Right renal cortex interstitium (tissue), 3 donors: ENCODE measurements at regions not wholly inside any gene's neighbourhood (a gene's known extent, or its start where the extent isn't known, plus 50 kb on each side); places are given as distances from the start of the nearest gene placed in this dataset.

Experiments used
- DNase-seq, 3 donors: peaks; one replicate each; pipeline ENCODE4 v3.0.0-alpha.2; 2013; ENCODE audit warnings: low read depth in 3 of 3, low spot score in 2 of 3

DNA sequence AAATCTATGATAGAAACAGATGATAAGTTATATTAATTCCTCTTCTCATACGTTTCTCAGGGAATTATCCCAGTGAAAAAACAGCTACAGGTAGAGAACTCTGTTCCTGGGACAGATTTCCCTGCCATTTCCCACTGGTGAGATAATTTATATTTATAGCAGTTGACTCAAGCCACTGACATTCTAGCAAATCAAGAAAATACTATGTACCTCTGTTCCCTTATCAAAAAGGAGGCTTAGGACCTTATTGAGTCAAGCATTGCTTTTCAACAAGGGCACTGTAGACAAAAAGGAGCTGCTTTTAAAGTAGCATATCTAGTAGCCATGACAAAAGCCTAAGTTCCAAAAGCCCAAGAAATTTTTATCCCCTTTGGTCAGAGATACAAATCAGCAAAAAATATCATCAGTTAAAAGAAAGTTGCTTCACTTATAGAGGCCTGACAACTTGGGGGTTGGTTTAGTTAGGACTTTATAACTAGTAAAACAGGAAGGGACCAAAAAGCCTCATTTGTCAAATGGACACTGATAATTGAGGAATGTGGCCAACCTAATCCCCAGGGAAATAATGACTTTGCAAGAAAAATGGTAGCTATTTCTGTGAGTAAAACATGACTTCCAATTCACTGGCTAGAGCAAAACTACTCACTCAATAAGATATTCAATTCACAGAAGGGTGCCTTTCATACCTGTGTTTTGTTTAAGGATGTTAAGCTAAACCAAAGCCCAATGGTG lies 652.5 kb downstream of the SLITRK1 start:
- DNase-seq: no peak

DNA sequence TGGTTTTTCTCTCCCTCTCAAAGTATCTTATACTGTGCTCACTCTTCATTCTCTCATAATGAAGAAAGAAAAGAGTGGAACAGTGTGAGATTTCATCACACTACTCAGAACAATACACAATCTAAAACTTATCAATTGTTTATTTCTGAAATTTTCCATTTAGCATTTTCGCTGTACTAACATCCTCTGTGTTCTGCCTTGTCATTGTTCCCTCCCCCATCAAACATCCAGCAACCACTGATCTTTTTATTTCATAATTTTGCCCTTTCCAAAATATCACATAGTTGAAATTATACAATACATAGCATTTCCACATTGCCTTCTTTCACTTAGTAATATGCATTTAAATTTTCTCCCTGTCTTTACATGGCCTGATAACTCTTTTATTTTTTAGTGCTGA lies 658.7 kb downstream of the SLITRK1 start:
- no peak for DNase-seq

DNA sequence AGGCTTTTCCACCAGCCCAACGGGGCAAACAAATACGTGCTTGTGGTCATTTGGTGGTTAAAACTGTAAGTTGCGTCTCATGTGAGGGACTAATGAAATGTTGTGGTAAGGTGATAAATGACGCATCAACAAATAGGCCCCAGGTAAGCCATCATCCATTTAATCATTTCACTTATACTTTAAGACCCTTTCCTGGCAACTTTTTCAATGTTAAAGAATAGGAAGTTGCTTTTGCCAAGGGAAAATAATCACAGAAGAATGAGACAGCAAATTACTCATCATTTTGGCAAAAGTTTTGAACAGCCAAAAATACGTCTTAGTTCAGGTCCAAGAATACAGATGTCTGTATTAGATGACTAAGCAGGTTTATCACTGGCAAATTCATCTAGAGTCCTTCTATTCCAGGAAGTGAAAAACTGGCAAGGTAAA lies 660.4 kb downstream of the SLITRK1 start:
- no peak for DNase-seq

DNA sequence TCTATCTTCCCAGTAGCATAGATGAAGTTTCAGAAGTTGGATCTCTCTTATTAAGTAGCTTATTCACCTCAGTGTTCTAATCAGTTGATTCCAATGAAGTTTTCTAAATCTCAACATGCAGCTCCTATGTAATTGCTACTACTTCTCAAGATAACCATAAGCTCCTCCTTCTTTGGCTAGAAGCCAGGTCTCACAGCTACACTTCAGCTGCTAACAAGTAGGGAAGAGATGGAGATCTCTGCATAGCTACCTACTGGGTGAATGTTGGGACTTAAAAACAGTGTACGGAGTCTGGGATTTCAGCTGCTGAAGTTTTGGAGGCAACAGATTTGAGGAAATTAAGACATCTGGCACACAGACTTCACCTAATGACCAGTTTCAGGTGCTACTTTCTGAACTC lies 661.0 kb downstream of the SLITRK1 start:
- no peak for DNase-seq

DNA sequence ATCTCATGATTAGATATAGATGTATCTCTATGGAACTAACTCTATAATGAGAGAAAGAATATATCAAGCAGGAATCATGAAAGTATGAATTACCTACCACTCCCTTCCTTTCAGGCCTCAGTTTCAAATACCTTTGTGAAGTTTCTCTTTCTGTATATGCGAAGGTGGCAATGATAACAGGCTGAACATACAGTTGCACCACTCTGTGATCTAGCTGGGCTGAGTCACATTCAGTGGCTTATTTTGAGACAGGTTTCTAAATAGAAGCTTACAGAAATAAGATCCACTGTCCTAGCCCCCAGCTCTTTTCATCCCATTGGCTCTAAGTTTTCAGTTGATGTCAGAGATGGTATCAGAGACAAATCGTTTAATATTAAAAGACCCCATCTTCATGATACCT lies 662.0 kb downstream of the SLITRK1 start:
- DNase-seq: no peak

DNA sequence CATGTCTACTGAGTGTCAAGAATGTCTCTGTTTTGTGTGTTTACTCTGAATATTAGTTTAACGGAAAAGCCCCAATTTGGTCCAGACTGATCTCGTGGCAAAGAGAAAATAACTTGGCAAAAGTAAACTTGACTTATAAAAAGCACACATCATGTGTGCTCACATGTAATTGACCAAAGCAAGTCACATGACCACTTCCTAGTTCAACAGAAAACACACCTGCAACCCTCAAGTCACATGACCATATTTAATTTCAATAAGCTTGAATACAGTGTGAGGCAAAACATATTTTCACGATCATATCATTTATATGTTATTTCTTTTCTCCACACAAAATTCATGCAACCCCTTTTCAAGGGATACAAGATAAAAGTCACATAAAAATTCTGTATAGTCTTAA lies 662.4 kb downstream of the SLITRK1 start:
- no peak for DNase-seq

DNA sequence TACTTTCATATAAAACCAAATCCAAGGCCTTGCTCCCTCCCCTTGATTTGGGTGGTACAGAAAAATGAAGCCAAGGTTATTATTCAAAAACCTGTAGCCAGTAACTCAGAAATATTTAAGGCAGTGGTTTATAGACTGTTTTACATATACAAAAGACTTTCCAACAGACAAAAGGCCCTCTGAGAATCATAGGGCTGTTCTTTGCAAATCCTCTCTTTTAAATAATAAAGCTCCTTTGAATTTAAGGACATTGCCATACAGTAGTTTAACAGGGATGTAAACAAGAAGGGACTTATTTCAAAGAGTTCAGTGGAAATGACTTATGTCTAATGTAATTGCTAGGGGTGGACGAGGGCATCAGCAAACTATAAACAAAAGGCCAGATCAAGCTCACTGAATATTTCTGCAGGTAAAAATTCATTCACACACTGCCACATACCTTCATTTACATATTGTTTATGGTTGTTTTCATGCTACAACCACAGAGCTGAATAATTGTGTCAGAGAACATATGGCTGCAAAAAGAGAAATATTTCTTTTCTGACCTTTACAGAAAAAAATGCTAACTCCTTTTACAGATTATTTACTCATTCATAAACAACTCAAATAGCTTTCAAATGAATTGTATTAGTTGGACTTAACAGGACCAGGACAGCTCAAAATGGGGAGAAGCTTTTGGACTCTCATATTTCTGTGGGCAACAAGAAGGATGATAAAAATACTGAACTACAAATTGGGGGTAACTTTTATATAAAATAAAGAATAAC lies 665.6 kb downstream of the SLITRK1 start:
- no peak for DNase-seq

DNA sequence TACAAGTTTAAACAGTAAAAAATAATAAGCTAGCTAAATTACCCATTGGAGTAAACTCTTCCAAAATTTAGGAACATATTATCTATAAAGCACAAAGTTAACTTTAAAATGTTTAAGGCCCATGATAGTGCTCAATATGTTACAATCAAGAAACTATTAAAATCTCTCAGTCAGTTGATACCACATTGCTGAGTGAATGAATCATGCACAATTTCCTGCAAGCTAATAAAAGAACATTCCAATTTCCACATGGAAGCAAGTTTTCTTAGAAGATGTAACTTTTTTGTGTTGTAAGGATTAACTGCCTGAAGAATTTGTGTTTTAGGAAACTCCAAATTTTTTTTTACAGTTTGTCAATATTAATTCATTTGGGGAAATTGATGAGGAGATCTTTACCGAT lies 666.6 kb downstream of the SLITRK1 start:
- no peak for DNase-seq

DNA sequence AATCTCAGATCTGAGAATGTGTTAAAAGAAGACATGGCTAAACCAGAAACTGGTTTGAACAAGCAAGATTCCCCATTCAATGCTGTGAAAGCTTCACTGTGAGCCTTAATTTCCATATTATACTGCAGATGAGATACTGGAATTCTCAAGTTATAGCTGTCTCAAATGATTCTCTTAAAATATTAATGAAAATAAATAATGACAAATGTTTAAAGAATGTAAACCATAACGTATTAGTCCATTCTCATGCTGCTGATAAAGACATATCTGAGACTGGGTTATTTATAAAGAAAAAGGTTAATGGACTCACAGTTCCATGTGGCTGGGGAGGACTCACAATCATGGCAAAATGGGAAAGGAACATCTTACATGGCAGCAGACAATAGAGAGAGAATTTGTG lies 667.8 kb downstream of the SLITRK1 start:
- no peak for DNase-seq

DNA sequence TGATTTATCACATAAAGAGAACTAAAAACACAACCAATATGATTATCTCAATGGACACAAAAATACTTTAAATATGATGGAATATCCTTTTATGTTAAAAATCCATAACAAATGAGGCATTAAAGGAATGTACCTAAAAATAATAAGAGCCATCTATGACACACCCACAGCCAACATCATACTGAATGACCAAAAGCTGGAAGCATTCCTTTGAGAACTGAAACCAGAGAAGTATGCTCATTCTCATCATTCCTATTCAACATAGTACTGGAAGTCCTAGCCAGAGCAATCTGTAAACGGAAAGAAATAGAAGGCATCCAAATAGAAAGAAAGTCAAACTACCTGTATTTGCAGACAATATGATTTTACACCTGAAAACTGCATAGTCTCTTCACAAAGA lies 671.0 kb downstream of the SLITRK1 start:
- no peak for DNase-seq

DNA sequence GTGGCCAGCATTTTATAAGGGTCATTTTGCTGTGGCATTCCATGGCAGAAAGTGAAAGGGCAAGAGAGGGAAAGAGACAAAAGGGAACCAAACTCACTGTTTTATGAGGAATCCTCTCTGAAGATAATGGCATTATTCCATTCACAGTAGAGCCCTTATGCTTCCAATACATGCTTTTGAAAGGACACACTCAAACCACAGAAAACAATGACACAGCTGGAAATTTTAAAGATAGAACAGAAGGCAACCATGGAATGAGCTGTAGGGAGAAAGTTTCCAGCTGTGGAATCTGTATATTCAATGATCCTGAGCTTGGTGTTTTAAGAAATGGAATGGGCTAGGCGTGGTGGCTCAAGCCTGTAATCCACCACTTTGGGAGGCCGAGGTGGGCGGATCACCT lies 677.4 kb downstream of the SLITRK1 start:
- DNase-seq: no peak

DNA sequence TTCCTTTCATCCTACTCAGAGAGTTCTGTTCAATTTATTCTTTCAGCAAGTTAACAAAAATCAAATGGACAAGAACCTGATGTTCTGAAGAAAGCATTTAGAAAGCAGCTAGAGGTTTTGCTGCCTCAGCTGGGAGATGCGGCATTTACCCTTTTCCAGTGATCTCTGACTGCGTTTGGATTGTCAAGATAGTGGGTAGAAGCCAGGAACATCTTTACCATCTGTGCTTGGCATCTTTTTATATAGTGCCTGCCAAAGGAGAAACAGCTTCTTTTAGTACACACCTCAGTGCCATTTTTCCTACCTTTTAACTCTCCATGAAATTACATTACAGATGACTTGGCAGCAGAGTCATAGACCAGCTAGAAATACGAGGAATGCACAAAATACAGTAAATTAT lies 680.8 kb downstream of the SLITRK1 start:
- no peak for DNase-seq

DNA sequence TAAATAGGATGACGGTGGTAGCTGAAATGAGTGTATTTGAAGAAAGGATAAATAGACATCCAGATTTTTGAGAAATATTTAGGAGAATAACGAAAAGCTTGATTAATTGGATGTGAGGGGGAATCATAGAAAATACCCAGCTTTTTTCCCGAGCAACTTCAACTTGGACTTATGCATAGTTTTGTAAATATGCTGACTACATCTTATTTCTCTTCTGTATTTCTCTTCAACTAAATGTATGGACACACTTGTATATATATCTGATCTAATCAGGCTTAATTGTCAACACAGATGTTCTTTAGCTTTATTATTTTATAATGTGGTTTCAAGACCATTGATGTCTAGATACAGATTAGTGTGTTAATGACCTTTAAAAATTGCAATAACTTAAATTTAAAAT lies 685.0 kb downstream of the SLITRK1 start:
- DNase-seq: no peak

DNA sequence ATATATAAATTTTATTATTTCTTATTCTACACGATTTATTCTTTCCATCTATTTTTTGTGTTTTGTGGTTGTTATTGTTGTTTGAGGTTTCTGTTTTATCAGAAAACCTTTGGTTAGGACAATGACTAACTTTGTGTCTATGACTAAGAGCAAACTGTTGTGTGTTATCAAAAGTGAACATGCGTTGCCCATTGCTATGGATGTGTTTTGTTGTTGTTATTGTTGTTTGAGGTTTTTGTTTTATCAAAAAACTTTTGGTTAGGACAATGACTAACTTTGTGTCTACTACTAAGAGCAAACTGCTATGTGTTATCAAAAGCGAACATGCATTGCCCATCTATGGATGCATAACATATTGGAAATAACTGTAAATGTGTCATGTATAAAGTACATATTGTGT lies 692.3 kb downstream of the SLITRK1 start:
- no peak for DNase-seq

DNA sequence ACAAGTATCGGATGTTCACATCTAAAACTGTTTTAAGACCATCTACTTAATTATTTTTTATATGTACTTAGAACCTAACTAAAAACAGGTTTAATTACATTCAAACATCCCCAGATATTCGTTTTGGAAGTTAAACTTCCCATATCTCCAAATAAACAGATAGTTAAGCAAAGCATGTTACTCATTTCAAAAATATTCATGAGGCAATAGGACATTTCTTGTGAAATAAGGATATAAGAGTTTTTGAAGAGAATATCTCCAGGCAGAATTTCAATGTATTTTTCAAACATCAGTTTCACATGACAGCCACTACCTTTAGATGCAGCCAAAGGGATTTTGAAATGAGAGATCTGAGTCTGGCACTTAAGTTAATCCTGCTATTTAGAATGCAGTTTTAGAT lies 697.5 kb downstream of the SLITRK1 start:
- no peak for DNase-seq

DNA sequence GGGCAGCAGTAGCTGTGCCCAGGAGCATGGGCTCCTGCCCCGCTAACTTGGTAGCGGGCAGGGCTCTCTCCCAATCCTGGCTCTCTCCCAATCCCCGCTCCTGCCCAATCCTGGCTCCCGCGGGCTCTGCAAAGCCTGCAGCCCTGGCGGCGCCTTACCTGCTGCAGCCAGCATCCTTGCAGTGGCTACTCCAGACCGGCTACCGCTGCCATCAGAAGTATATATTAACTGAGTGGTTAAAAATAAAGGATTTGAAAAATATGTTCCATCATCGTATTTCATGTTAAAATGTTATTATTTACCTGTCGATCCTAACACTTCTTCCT lies 698.2 kb downstream of the SLITRK1 start:
- DNase-seq: no peak

DNA sequence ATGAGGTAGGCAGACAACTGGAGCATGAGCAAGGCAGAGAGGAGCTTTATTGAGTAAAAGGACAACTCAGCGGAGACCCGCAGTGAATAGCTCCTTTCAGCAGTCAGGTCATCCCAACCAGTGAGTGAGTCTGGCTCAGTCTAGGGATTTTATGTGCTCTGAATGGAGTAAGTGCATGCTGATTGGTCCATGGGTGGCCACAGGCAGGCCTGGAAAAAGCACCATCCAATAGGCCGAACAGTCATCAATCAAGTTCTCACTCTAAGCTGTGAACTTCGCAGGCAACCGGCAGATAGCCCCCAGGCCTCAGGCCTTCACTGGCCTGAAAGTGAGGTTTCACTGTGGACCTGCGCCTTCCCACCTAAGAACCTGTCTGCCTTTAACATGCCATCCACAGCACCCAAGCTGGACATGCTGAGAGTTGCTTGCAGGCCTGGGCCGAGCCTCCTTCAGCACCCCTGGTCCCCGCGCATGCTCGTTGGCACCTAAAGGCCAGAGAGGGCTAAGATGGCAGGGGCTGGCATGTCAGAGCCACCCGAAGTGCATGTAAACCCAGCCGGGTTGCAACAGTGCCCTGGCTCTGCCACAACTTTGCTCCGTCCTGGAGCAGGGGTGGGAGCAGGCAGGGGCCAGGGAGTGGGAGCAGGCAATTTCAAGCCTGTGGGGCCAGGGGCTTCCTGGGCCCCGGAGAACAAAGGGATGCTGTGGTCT lies 698.7 kb downstream of the SLITRK1 start:
- no peak for DNase-seq

DNA sequence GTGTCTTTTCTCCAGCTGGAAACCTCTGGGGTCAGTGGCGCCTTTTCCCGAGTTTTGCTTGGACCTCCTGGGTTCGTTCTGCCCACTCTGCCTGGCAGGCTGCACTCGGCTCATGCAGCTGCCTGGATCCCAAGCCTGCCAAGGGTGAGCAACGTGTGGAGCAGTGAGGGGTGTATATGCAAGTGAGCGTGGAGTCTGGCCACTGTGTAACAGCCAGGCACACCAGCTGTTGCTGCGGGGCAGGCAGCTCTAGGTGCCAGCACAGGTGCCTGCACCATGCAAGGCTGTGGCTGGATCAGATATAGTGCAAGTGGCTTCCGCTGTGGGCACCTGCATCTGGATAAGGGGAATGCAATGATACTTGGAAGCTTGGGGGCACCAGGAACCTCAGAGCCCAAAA lies 699.4 kb downstream of the SLITRK1 start:
- DNase-seq: no peak

DNA sequence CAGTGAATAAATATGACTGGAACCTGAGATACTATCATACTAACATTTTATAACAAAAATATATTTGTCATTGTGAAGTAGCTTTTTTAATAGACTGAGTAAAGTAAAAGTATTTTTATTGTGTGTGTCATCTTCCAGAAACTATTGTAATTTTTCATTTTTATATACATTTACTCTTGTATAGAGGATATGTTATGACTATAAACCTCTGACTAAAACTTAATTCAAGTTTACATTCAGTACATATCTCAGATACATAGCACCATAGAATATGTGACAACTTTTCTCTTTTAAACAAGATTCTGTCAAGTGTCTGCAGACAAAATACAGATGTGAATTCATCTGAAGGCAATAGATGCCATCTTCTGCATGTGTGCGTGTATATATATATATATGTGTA lies 704.3 kb downstream of the SLITRK1 start:
- no peak for DNase-seq

DNA sequence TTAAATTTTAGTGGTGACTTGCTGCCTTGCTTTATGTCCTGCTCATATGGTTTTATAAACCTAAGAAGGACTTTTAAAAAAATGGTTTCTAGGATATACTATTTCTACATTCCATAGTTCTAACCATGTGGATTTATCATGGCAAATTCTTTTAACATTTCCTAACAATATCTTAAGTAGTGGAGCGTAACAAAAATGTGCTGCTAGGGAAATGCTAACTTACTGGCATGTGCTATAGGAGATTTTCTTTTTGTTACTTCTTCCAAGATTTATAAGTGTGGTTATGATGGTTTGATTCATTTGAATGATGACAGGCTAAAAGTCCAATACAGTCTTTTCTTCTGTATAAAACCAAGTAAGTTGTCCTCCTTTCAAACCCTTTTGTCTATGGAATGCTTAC lies 713.7 kb downstream of the SLITRK1 start:
- DNase-seq: no peak

DNA sequence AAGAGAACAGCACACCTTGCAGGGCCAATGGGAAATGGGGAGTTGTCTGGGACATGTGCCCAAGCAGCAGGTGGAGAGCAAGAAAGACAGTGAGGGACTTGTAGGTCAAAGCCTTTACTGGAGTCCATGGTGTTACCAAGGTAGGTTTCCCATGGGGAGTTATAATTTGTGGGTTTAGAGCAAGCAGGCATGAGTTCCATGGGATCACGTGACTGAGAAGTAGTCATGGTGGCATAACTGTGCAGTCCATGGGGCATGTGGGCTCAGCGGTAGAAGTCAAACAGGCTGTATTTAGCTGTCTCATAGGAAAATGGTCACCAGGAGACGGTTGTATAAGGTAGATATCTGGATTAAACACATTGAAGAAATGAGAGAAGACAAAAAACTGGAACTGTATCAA lies 715.1 kb downstream of the SLITRK1 start:
- no peak for DNase-seq

DNA sequence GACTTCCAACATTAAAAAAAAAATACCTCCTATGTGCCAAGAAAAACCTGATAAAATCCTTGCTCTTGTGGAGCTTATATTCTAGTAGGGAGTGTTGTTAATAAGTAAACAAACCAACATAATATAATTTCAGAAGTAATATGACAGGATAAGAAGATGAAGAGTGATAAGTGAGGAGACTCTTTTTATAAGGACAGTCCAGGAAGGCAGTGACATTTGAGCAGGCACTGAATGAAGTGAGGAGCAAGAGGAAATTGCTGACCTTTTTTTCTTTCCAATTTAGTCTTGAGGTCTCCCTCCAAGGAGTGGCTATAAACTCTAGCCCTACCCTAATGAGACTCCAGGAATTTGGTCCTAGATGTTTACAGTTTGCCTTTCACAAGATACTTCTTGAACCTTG lies 715.7 kb downstream of the SLITRK1 start:
- DNase-seq: no peak
